Kidney epithelial cell (primary cell): ENCODE measurements at regions not wholly inside any gene's neighbourhood (a gene's known extent, or its start where the extent isn't known, plus 50 kb on each side); places are given as distances from the start of the nearest gene placed in this dataset.

Source experiments
- DNase-seq: peaks from one replicate; pipeline ENCODE4 v3.0.0-alpha.2; 2010; ENCODE audit warnings: low read depth
- H3K27me3 ChIP-seq: 2 replicates; pipeline ENCODE4 v1.6.0; 2011; ENCODE audit warnings: low read length; ENCODE audit not compliant: control insufficient read depth, insufficient read depth
- H3K36me3 ChIP-seq: 2 replicates; pipeline ENCODE4 v1.5.1; 2011; ENCODE audit warnings: low read length; ENCODE audit not compliant: control insufficient read depth, insufficient read depth
- H3K4me3 ChIP-seq: 2 replicates; pipeline ENCODE4 v1.5.1; 2011; ENCODE audit warnings: low read depth, mild to moderate bottlenecking, control low read depth, low read length
- TF ChIP-seq, protein P1 (sequence below): IDR thresholded peaks from 2 replicates; pipeline ENCODE4 v1.5.1; 2011; ENCODE audit warnings: mild to moderate bottlenecking, moderate library complexity, low read length, control low read depth, inconsistent platforms; ENCODE audit not compliant: insufficient read depth, poor library complexity, severe bottlenecking

DNA sequence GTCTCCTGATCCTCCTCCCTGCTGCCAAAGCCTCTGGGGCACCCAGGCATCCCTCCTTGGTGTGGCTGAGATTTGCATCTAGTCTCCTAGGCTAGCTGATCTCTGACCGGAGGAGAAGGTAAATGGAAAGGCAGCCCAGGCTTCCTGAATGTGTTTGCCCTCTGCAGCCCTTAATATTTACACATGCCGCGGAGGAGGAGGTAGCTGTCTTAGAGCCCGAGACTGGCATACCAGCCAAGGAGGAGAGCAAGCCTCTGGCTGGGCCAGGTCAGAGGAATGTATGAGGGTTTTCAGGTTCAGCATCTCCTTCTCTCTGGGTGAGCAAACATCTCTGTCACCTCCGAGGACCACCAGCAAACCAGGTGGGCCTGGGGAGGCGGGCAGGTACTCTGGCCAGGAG lies 86.0 kb upstream of the GRIK3 start:
- Histone ChIP-seq H3K27me3 (no peaks in the 10 kb centered on the region), H3K4me3 (no peak overlapping the region), H3K36me3 (no peaks in the 10 kb centered on the region)
- TF ChIP-seq, protein P1, sequence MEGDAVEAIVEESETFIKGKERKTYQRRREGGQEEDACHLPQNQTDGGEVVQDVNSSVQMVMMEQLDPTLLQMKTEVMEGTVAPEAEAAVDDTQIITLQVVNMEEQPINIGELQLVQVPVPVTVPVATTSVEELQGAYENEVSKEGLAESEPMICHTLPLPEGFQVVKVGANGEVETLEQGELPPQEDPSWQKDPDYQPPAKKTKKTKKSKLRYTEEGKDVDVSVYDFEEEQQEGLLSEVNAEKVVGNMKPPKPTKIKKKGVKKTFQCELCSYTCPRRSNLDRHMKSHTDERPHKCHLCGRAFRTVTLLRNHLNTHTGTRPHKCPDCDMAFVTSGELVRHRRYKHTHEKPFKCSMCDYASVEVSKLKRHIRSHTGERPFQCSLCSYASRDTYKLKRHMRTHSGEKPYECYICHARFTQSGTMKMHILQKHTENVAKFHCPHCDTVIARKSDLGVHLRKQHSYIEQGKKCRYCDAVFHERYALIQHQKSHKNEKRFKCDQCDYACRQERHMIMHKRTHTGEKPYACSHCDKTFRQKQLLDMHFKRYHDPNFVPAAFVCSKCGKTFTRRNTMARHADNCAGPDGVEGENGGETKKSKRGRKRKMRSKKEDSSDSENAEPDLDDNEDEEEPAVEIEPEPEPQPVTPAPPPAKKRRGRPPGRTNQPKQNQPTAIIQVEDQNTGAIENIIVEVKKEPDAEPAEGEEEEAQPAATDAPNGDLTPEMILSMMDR, result no peak
- DNase-seq, result no peak

DNA sequence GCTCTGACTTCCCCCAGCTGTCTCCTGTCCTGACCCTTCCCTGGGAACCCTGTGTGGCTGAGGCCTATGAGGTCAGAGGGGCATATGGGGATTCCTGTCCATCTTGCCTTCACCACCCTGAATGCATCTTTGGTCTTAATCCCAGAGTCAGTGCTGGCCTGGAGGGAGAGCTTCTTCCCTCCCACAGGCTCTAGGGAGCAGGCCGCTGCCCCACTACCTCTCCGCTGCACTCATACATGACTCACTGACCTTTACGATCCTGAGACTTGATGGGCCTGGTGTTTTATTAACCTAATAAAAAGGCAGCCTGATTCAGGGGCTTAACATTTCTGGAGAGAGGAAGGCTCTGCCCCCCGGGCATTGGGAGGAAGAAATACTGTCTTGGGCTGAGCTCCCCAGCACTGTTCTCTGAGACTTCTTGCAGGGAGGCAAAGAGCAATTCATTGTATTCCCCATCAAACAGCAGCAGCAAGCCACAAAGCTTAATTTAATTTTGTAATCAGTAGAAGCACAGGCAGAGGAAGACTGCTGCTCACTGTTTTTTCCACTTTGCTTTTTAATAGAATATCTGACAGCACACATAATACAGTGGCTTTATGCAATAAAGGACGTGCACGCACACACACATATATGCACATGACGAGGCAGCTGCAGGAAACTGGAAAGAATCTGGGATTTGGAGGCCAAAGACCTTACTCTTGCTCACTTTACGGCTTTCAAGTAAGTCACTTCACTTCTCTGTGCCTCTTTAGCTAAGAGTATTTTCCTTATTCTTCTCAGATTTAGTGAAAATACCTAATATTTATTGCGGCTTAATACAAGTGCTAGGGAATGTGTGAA lies 89.2 kb upstream of the GRIK3 start:
- DNase-seq, result no peak
- H3K27me3 ChIP-seq, result no peaks in the 10 kb centered on the region
- TF ChIP-seq, protein P1, result no peak
- no peaks in the 10 kb centered on the region for H3K36me3 ChIP-seq
- H3K4me3 ChIP-seq, result no peak overlapping the region

DNA sequence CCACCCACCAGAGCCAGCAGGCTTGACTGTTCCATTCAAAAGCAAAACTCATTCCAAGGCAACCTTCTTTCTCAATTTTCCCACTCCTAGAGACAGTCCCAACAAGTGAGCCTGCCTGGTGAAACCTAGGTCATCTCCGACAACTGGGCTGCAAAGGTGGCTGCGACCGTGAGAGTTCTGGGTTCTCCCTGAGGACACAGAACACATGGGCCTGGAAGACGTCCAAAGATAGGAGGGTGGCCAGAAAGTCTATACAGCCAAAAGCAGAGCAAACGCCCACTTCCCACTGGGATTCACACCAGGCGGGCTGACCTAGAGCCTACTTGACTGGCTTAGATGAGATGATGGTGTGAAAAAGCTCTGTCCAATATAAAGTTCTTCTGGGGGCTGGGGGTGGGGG lies 90.2 kb upstream of the GRIK3 start:
- Histone ChIP-seq H3K4me3 (no peak overlapping the region), H3K36me3 (no peaks in the 10 kb centered on the region), H3K27me3 (no peaks in the 10 kb centered on the region)
- no peak for DNase-seq
- TF ChIP-seq, protein P1, result no peak

DNA sequence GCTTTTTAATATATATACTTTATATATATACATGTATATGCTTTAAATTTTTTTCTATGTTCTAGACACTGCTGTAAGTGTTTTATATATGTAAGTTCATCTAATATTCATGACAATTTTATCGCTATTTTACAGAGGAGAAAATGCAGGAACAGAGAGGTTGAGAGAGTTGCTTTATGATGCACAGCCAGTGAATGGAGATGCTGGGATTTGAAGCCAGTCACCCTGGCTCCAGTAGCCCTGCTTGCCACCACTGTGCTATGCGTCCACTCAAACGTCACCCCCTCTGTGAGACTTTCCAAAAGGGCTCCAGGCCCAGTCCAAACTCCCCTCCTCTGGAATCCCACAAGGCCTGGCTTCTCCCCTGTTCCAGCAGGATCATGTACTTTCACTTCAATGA lies 91.0 kb upstream of the GRIK3 start:
- H3K4me3 ChIP-seq, result no peak overlapping the region
- DNase-seq, result no peak
- no peaks in the 10 kb centered on the region for H3K27me3 ChIP-seq
- no peaks in the 10 kb centered on the region for H3K36me3 ChIP-seq
- TF ChIP-seq, protein P1, result no peak

DNA sequence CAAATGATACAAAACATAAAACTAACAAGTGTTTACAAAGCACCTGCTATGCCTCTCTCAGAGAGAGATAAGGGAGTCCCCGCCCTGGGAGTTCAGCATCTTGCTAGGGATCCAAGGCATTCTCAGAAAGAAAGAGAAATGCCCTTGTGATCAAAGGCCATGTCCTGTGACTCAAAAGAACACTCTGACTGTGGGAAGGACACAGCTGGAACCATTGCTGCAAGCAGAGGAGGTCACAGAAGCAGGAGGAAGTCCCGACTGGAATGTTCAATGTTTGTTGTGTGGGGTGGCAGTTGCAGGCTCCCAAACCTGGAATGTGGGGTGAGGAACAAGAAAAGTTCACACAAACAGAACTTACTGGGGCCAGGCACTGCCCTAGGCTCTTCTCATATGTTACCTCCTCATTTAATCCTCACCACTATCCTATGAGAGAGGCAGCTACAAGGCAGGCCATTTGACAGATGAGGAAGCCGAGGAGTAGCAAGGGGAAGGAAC lies 93.0 kb upstream of the GRIK3 start:
- Histone ChIP-seq H3K27me3 (no peaks in the 10 kb centered on the region), H3K36me3 (no peaks in the 10 kb centered on the region), H3K4me3 (no peak overlapping the region)
- no peak for DNase-seq
- TF ChIP-seq, protein P1, result no peak

DNA sequence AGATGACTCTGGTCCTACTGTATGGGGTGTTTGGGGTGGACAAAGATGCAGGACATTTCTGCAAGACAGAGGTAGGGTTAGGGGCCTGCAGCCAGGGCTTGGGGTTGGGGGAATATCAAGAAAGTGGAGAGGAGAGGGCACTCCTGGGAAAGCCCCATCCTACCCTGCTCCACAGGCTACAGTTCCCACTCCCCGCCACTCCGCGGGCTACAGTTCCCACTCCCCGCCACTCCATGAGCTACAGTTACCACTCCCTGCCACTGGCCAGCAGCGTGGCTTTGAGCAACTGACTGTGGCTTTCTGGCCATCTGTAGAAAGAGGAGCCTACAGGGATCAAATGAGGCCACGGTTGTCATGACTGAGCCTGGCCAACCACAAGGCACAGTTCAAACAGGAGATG lies 93.8 kb upstream of the GRIK3 start:
- Histone ChIP-seq H3K4me3 (no peak overlapping the region), H3K27me3 (no peaks in the 10 kb centered on the region), H3K36me3 (no peaks in the 10 kb centered on the region)
- no peak for DNase-seq
- TF ChIP-seq, protein P1, result no peak
